NCI-H524 (cell line): ENCODE measurements at regions not wholly inside any gene's neighbourhood (a gene's known extent, or its start where the extent isn't known, plus 50 kb on each side); places are given as distances from the start of the nearest gene placed in this dataset.
A peak's percentile ranks its signal among the peaks of the same experiment; 100 is the strongest.
"Not testable (repeated sequence)": the region's sequence is repeated elsewhere in the genome, so short reads cannot be mapped to it uniquely, and the experiment has no call there.

ENCODE experiments used
- DNase-seq, 2 experiments: peaks; one replicate each; lab custom pipeline; 2025; lab: John Stamatoyannopoulos, UW

- no peak for DNase-seq
These were observed 65.6 kb downstream of the UFM1 start for GRCh38 chr13:38415233-38415632.

- DNase-seq, result no peak
These were observed 67.6 kb downstream of the UFM1 start for GRCh38 chr13:38417241-38417640.

- peak in 1 of 2 experiments; percentile 46 for DNase-seq
These were observed 68.1 kb downstream of the UFM1 start for GRCh38 chr13:38417727-38418126.

- DNase-seq, result no peak
These were observed 68.6 kb downstream of the UFM1 start for GRCh38 chr13:38418286-38418685.

- DNase-seq, result no peak
These were observed 69.7 kb downstream of the UFM1 start for GRCh38 chr13:38419312-38419873.

GRCh38 chr13:38421590-38422560 lies 72.2 kb downstream of the UFM1 start:
- DNase-seq, result no peak

GRCh38 chr13:38429916-38430315 lies 80.3 kb downstream of the UFM1 start:
- DNase-seq, result no peak

- DNase-seq, result no peak
These were observed 81.1 kb downstream of the UFM1 start for GRCh38 chr13:38430796-38431195.

- DNase-seq, result no peak
These were observed 91.0 kb downstream of the UFM1 start for GRCh38 chr13:38440666-38441065.

GRCh38 chr13:38444904-38445303 lies 95.3 kb downstream of the UFM1 start:
- DNase-seq, result peak in 1 of 2 experiments; percentile 2

- no peak for DNase-seq
These were observed 103.0 kb downstream of the UFM1 start for GRCh38 chr13:38452656-38453055.

GRCh38 chr13:38462605-38463004 lies 113.0 kb downstream of the UFM1 start:
- DNase-seq, result no peak

- no peak for DNase-seq
These were observed 113.4 kb downstream of the UFM1 start for GRCh38 chr13:38463048-38463447.

GRCh38 chr13:38472411-38472810 lies 122.8 kb downstream of the UFM1 start:
- not testable (repeated sequence) for DNase-seq

- no peak for DNase-seq
These were observed 123.7 kb downstream of the UFM1 start for GRCh38 chr13:38473305-38473704.

- no peak for DNase-seq
These were observed 128.0 kb downstream of the UFM1 start for GRCh38 chr13:38477676-38478075.

- no peak for DNase-seq
These were observed 134.0 kb downstream of the UFM1 start for GRCh38 chr13:38483623-38484022.

GRCh38 chr13:38490657-38491056 lies 141.0 kb downstream of the UFM1 start:
- DNase-seq, result no peak

- peak; percentile 35 to 64 for DNase-seq
These were observed 144.8 kb downstream of the UFM1 start for GRCh38 chr13:38494445-38494844.

- DNase-seq, result no peak
These were observed 147.3 kb downstream of the UFM1 start for GRCh38 chr13:38496917-38497316.

- no peak for DNase-seq
These were observed 148.6 kb downstream of the UFM1 start for GRCh38 chr13:38498271-38498670.

GRCh38 chr13:38514575-38514974 lies 164.9 kb downstream of the UFM1 start:
- no peak for DNase-seq

GRCh38 chr13:38518328-38518727 lies 168.5 kb upstream of the FREM2 start:
- no peak for DNase-seq
